ENCODE measurements at regions not wholly inside any gene's neighbourhood (a gene's known extent, or its start where the extent isn't known, plus 50 kb on each side); places are given as distances from the start of the nearest gene placed in this dataset.

GRCh38 chrX:124254611-124255010 is 77.8 kb upstream of the TEX13D start:
- BruUV-seq (replicated peaks) = no TSS peak
- no peak for DNase-seq (ENCODE audit: low read depth, low spot score)
- Histone ChIP-seq H3K27me3 (ENCODE audit: control insufficient read depth, insufficient read depth, low read length) (no peaks in the 10 kb centered on the region), H3K36me3 (ENCODE audit: control insufficient read depth, insufficient read depth, low read length) (no peaks in the 10 kb centered on the region), H3K27ac (ENCODE audit: low read length) (no peak overlapping the region), H3K4me1 (ENCODE audit: control insufficient read depth, insufficient read depth, low read length) (no peaks in the 10 kb centered on the region), H3K4me3 (ENCODE audit: low read depth in 2 of 2, low read length in 2 of 2) (no peak overlapping the region), H3K9me3 (ENCODE audit: control insufficient read depth, insufficient read depth, low read depth, low read length) (no peaks in the 10 kb centered on the region)
- no peak for ATAC-seq
- CTCF ChIA-PET = no interaction called here
- TF ChIP-seq POLR2AphosphoS5 (IDR thresholded peaks at IDR 0.05; ENCODE audit: low read depth, low read length) = no peak
- no peak for TF ChIP-seq SIN3A (IDR thresholded peaks at IDR 0.05; ENCODE audit: borderline replicate concordance, insufficient read depth, low read depth, low read length)
- intact Hi-C loops (cut with micrococcal nuclease; ENCODE audit: unreplicated experiment) = no loop called here
- POLR2A ChIA-PET = no interaction called here
- in situ Hi-C loops (cut with HindIII; ENCODE audit: low pct_unique_long_range_greater_than_20kb, low sequenced_read_pairs) = no loop called here

- DNase-seq (ENCODE audit: low read depth, low spot score) (no peak), ATAC-seq (no peak)
- Histone ChIP-seq H3K4me3 (ENCODE audit: low read depth in 2 of 2, low read length in 2 of 2) (no peak overlapping the region), H3K27me3 (ENCODE audit: control insufficient read depth, insufficient read depth, low read length) (no peaks in the 10 kb centered on the region), H3K36me3 (ENCODE audit: control insufficient read depth, insufficient read depth, low read length) (no peaks in the 10 kb centered on the region), H3K4me1 (ENCODE audit: control insufficient read depth, insufficient read depth, low read length) (no peaks in the 10 kb centered on the region), H3K27ac (ENCODE audit: low read length) (no peak overlapping the region), H3K9me3 (ENCODE audit: control insufficient read depth, insufficient read depth, low read depth, low read length) (no peaks in the 10 kb centered on the region)
- POLR2A ChIA-PET = no interaction called here
- no TSS peak for BruUV-seq (replicated peaks)
- in situ Hi-C loops (cut with HindIII; ENCODE audit: low pct_unique_long_range_greater_than_20kb, low sequenced_read_pairs) (no loop called here), intact Hi-C loops (cut with micrococcal nuclease; ENCODE audit: unreplicated experiment) (no loop called here)
- CTCF ChIA-PET = no interaction called here
- TF ChIP-seq POLR2AphosphoS5 (IDR thresholded peaks at IDR 0.05; ENCODE audit: low read depth, low read length) = no peak
- no peak for TF ChIP-seq REST (IDR thresholded peaks at IDR 0.05; ENCODE audit: insufficient read depth in 1 of 2, low read depth in 2 of 2, low read length in 1 of 2)
- no peak for TF ChIP-seq SIN3A (IDR thresholded peaks at IDR 0.05; ENCODE audit: borderline replicate concordance, insufficient read depth, low read depth, low read length)
- TF ChIP-seq CTCF (IDR thresholded peaks at IDR 0.05) = no peak
- TF ChIP-seq TCF7L2 (IDR thresholded peaks at IDR 0.05; ENCODE audit: low read depth, low read length) = no peak
Measured at GRCh38 chrX:124256216-124256615, 76.2 kb upstream of the TEX13D start.

- BruUV-seq (replicated peaks) = no TSS peak
- no peaks in the 10 kb centered on the region for H3K9me3 ChIP-seq (ENCODE audit: control insufficient read depth, insufficient read depth, low read depth, low read length)
- ATAC-seq = no peak
- no peaks in the 10 kb centered on the region for H3K36me3 ChIP-seq (ENCODE audit: control insufficient read depth, insufficient read depth, low read length)
- DNase-seq (ENCODE audit: low read depth, low spot score) = no peak
- POLR2A ChIA-PET = no interaction called here
- in situ Hi-C loops (cut with HindIII; ENCODE audit: low pct_unique_long_range_greater_than_20kb, low sequenced_read_pairs) (no loop called here), intact Hi-C loops (cut with micrococcal nuclease; ENCODE audit: unreplicated experiment) (no loop called here)
- no peak overlapping the region for H3K27ac ChIP-seq (ENCODE audit: low read length)
- no peak for TF ChIP-seq POLR2AphosphoS5 (IDR thresholded peaks at IDR 0.05; ENCODE audit: low read depth, low read length)
- TF ChIP-seq SIN3A (IDR thresholded peaks at IDR 0.05; ENCODE audit: borderline replicate concordance, insufficient read depth, low read depth, low read length) = no peak
- TF ChIP-seq REST (IDR thresholded peaks at IDR 0.05; ENCODE audit: insufficient read depth in 1 of 2, low read depth in 2 of 2, low read length in 1 of 2) = no peak
- no peak for TF ChIP-seq CTCF (IDR thresholded peaks at IDR 0.05)
- CTCF ChIA-PET = no interaction called here
- H3K4me3 ChIP-seq (ENCODE audit: low read depth in 2 of 2, low read length in 2 of 2) = no peak overlapping the region
- H3K4me1 ChIP-seq (ENCODE audit: control insufficient read depth, insufficient read depth, low read length) = no peaks in the 10 kb centered on the region
- H3K27me3 ChIP-seq (ENCODE audit: control insufficient read depth, insufficient read depth, low read length) = no peaks in the 10 kb centered on the region
Measured at GRCh38 chrX:124256629-124257380, 75.7 kb upstream of the TEX13D start.
